ENCODE measurements at regions not wholly inside any gene's neighbourhood (a gene's known extent, or its start where the extent isn't known, plus 50 kb on each side); places are given as distances from the start of the nearest gene placed in this dataset.

- whole genome bisulfite sequencing, 2 experiments, result 100% methylated on average over 1 of the region's 3 CpGs
- no peak overlapping the region for H3K27ac ChIP-seq (ENCODE audit: insufficient read depth, low read depth, low read length, poor library complexity, severe bottlenecking)
- H3K9me3 ChIP-seq (ENCODE audit: control insufficient read depth, low read length), result no peaks in the 10 kb centered on the region
- no peaks in the 10 kb centered on the region for H3K4me1 ChIP-seq (ENCODE audit: control insufficient read depth, insufficient read depth, low read length)
- H3K4me3 ChIP-seq (ENCODE audit: insufficient read depth, low read depth, low read length), result no peak overlapping the region
- H3K27me3 ChIP-seq (ENCODE audit: control insufficient read depth, insufficient read depth, low read length, poor library complexity, severe bottlenecking), result no peaks in the 10 kb centered on the region
- H3K36me3 ChIP-seq (ENCODE audit: control insufficient read depth, insufficient read depth, low read length), result no peaks in the 10 kb centered on the region
Measured at GRCh38 chr6:19697744-19698290, 139.4 kb upstream of the ID4 start.

GRCh38 chr6:19699932-19700331, 137.2 kb upstream of the ID4 start:
- 92 to 94% methylated on average over 4 of the region's 4 CpGs for WGBS, 2 experiments

GRCh38 chr6:19705606-19706005, 131.6 kb upstream of the ID4 start:
- H3K4me1 ChIP-seq (ENCODE audit: control insufficient read depth, insufficient read depth, low read length), result no peaks in the 10 kb centered on the region
- H3K27ac ChIP-seq (ENCODE audit: insufficient read depth, low read depth, low read length, poor library complexity, severe bottlenecking), result no peak overlapping the region
- H3K27me3 ChIP-seq (ENCODE audit: control insufficient read depth, insufficient read depth, low read length, poor library complexity, severe bottlenecking), result no peaks in the 10 kb centered on the region
- no peaks in the 10 kb centered on the region for H3K36me3 ChIP-seq (ENCODE audit: control insufficient read depth, insufficient read depth, low read length)
- 94 to 98% methylated on average over 5 of the region's 5 CpGs for WGBS, 2 experiments
- no peaks in the 10 kb centered on the region for H3K9me3 ChIP-seq (ENCODE audit: control insufficient read depth, low read length)
- H3K4me3 ChIP-seq (ENCODE audit: insufficient read depth, low read depth, low read length), result no peak overlapping the region

More at GRCh38 chr6:19699932-19700331, 137.2 kb upstream of the ID4 start:
- H3K27ac ChIP-seq (ENCODE audit: insufficient read depth, low read depth, low read length, poor library complexity, severe bottlenecking), result no peak overlapping the region
- no peaks in the 10 kb centered on the region for H3K9me3 ChIP-seq (ENCODE audit: control insufficient read depth, low read length)
- H3K27me3 ChIP-seq (ENCODE audit: control insufficient read depth, insufficient read depth, low read length, poor library complexity, severe bottlenecking), result no peaks in the 10 kb centered on the region
- H3K36me3 ChIP-seq (ENCODE audit: control insufficient read depth, insufficient read depth, low read length), result no peaks in the 10 kb centered on the region
- no peak overlapping the region for H3K4me3 ChIP-seq (ENCODE audit: insufficient read depth, low read depth, low read length)
- no peaks in the 10 kb centered on the region for H3K4me1 ChIP-seq (ENCODE audit: control insufficient read depth, insufficient read depth, low read length)

GRCh38 chr6:19712012-19712688, 125.0 kb upstream of the ID4 start:
- 75 to 82% methylated on average over 4 of the region's 4 CpGs for WGBS, 2 experiments
- H3K27ac ChIP-seq (ENCODE audit: insufficient read depth, low read depth, low read length, poor library complexity, severe bottlenecking), result no peak overlapping the region
- H3K4me3 ChIP-seq (ENCODE audit: insufficient read depth, low read depth, low read length), result no peak overlapping the region
- no peaks in the 10 kb centered on the region for H3K27me3 ChIP-seq (ENCODE audit: control insufficient read depth, insufficient read depth, low read length, poor library complexity, severe bottlenecking)
- H3K4me1 ChIP-seq (ENCODE audit: control insufficient read depth, insufficient read depth, low read length), result peaks cover 12% of the 10 kb centered on the region
- no peaks in the 10 kb centered on the region for H3K36me3 ChIP-seq (ENCODE audit: control insufficient read depth, insufficient read depth, low read length)
- H3K9me3 ChIP-seq (ENCODE audit: control insufficient read depth, low read length), result no peaks in the 10 kb centered on the region

GRCh38 chr6:19712998-19713397, 124.2 kb upstream of the ID4 start:
- no peaks in the 10 kb centered on the region for H3K27me3 ChIP-seq (ENCODE audit: control insufficient read depth, insufficient read depth, low read length, poor library complexity, severe bottlenecking)
- peaks cover 12% of the 10 kb centered on the region for H3K4me1 ChIP-seq (ENCODE audit: control insufficient read depth, insufficient read depth, low read length)
- 83 to 100% methylated on average over 1 of the region's 1 CpG for WGBS, 2 experiments
- H3K9me3 ChIP-seq (ENCODE audit: control insufficient read depth, low read length), result no peaks in the 10 kb centered on the region
- H3K27ac ChIP-seq (ENCODE audit: insufficient read depth, low read depth, low read length, poor library complexity, severe bottlenecking), result no peak overlapping the region
- H3K4me3 ChIP-seq (ENCODE audit: insufficient read depth, low read depth, low read length), result no peak overlapping the region
- no peaks in the 10 kb centered on the region for H3K36me3 ChIP-seq (ENCODE audit: control insufficient read depth, insufficient read depth, low read length)

GRCh38 chr6:19713411-19713810, 123.8 kb upstream of the ID4 start:
- Histone ChIP-seq H3K9me3 (ENCODE audit: control insufficient read depth, low read length) (no peaks in the 10 kb centered on the region), H3K4me1 (ENCODE audit: control insufficient read depth, insufficient read depth, low read length) (peaks cover 12% of the 10 kb centered on the region), H3K4me3 (ENCODE audit: insufficient read depth, low read depth, low read length) (no peak overlapping the region), H3K36me3 (ENCODE audit: control insufficient read depth, insufficient read depth, low read length) (no peaks in the 10 kb centered on the region), H3K27me3 (ENCODE audit: control insufficient read depth, insufficient read depth, low read length, poor library complexity, severe bottlenecking) (no peaks in the 10 kb centered on the region), H3K27ac (ENCODE audit: insufficient read depth, low read depth, low read length, poor library complexity, severe bottlenecking) (no peak overlapping the region)
- 91 to 92% methylated on average over 3 of the region's 4 CpGs for WGBS, 2 experiments

- Histone ChIP-seq H3K4me1 (ENCODE audit: control insufficient read depth, insufficient read depth, low read length) (peaks cover 14% of the 10 kb centered on the region), H3K27ac (ENCODE audit: insufficient read depth, low read depth, low read length, poor library complexity, severe bottlenecking) (no peak overlapping the region), H3K9me3 (ENCODE audit: control insufficient read depth, low read length) (no peaks in the 10 kb centered on the region), H3K27me3 (ENCODE audit: control insufficient read depth, insufficient read depth, low read length, poor library complexity, severe bottlenecking) (no peaks in the 10 kb centered on the region), H3K4me3 (ENCODE audit: insufficient read depth, low read depth, low read length) (no peak overlapping the region), H3K36me3 (ENCODE audit: control insufficient read depth, insufficient read depth, low read length) (no peaks in the 10 kb centered on the region)
- WGBS, 2 experiments, result 68 to 84% methylated on average over 3 of the region's 3 CpGs
Measured at GRCh38 chr6:19713984-19714383, 123.2 kb upstream of the ID4 start.

GRCh38 chr6:19714434-19715166, 122.6 kb upstream of the ID4 start:
- H3K9me3 ChIP-seq (ENCODE audit: control insufficient read depth, low read length), result no peaks in the 10 kb centered on the region
- WGBS, 2 experiments, result 36 to 44% methylated on average over 2 to 5 of the region's 5 CpGs
- no peak overlapping the region for H3K27ac ChIP-seq (ENCODE audit: insufficient read depth, low read depth, low read length, poor library complexity, severe bottlenecking)
- no peaks in the 10 kb centered on the region for H3K27me3 ChIP-seq (ENCODE audit: control insufficient read depth, insufficient read depth, low read length, poor library complexity, severe bottlenecking)
- no peaks in the 10 kb centered on the region for H3K36me3 ChIP-seq (ENCODE audit: control insufficient read depth, insufficient read depth, low read length)
- H3K4me1 ChIP-seq (ENCODE audit: control insufficient read depth, insufficient read depth, low read length), result peaks cover 20% of the 10 kb centered on the region
- H3K4me3 ChIP-seq (ENCODE audit: insufficient read depth, low read depth, low read length), result no peak overlapping the region

GRCh38 chr6:19715167-19715551, 122.0 kb upstream of the ID4 start:
- no peak overlapping the region for H3K27ac ChIP-seq (ENCODE audit: insufficient read depth, low read depth, low read length, poor library complexity, severe bottlenecking)

GRCh38 chr6:19719691-19720128, 117.5 kb upstream of the ID4 start:
- Histone ChIP-seq H3K4me3 (ENCODE audit: insufficient read depth, low read depth, low read length) (no peak overlapping the region), H3K27me3 (ENCODE audit: control insufficient read depth, insufficient read depth, low read length, poor library complexity, severe bottlenecking) (no peaks in the 10 kb centered on the region), H3K27ac (ENCODE audit: insufficient read depth, low read depth, low read length, poor library complexity, severe bottlenecking) (no peak overlapping the region), H3K9me3 (ENCODE audit: control insufficient read depth, low read length) (no peaks in the 10 kb centered on the region), H3K36me3 (ENCODE audit: control insufficient read depth, insufficient read depth, low read length) (no peaks in the 10 kb centered on the region), H3K4me1 (ENCODE audit: control insufficient read depth, insufficient read depth, low read length) (peaks cover 24% of the 10 kb centered on the region)
- 41 to 45% methylated on average over 11 of the region's 11 CpGs for WGBS, 2 experiments

More at GRCh38 chr6:19715167-19715551, 122.0 kb upstream of the ID4 start:
- no peaks in the 10 kb centered on the region for H3K9me3 ChIP-seq (ENCODE audit: control insufficient read depth, low read length)
- no peaks in the 10 kb centered on the region for H3K36me3 ChIP-seq (ENCODE audit: control insufficient read depth, insufficient read depth, low read length)
- H3K27me3 ChIP-seq (ENCODE audit: control insufficient read depth, insufficient read depth, low read length, poor library complexity, severe bottlenecking), result no peaks in the 10 kb centered on the region
- no peak overlapping the region for H3K4me3 ChIP-seq (ENCODE audit: insufficient read depth, low read depth, low read length)
- H3K4me1 ChIP-seq (ENCODE audit: control insufficient read depth, insufficient read depth, low read length), result peaks cover 25% of the 10 kb centered on the region
